K562 (cell line): ENCODE measurements at regions not wholly inside any gene's neighbourhood (a gene's known extent, or its start where the extent isn't known, plus 50 kb on each side); places are given as distances from the start of the nearest gene placed in this dataset.

Experiments
- ATAC-seq: fragments of 200-7000 bp; cut with Tn5 transposase; 3 replicates; pipeline ENCODE4 v1.9.1; 2020; ENCODE audit warnings: moderate library complexity
- BruUV-seq: library from RNA; stranded (reverse); fragments of 400-500 nt; replicated peaks from 2 replicates; lab custom pipeline; 2021; lab: Mats Ljungman, UMichigan
- CTCF ChIA-PET: fragments of 300-600 bp; formaldehyde crosslinking; extraction: SDS; loops from one replicate; lab custom pipeline; 2021; ENCODE audit warnings: low intra/inter-chr PET ratio; lab: Yijun Ruan, JAX
- POLR2A ChIA-PET: fragments of 300-600, 350-650 bp; sonication (Branson Sonifier 250); formaldehyde crosslinking; extraction: SDS; loops from one replicate; lab custom pipeline; 2021; ENCODE audit warnings: antibody characterized with exemption, inconsistent platforms; lab: Yijun Ruan, JAX
- DNase-seq, 4 experiments: peaks; one replicate each; pipeline versions ENCODE4 v3.0.0 to v3.0.0-alpha.2; 2011 to 2018; ENCODE audit warnings: low spot score in 3 of 4, mixed read lengths in 3 of 4; ENCODE audit errors: extremely low read depth in 1 of 4
- FAIRE-seq: peaks from 2 replicates; lab custom pipeline; 2011; peaks lifted over from hg19 to GRCh38; lab: Jason Lieb, UNC
- H2AFZ ChIP-seq: 2 replicates; pipeline ENCODE4 v1.6.0; 2011; ENCODE audit warnings: low read depth, low read length, control low read depth, inconsistent platforms
- H3K27ac ChIP-seq: fragments of 200-600 bp; 3 replicates; pipeline ENCODE4 v1.8.0; 2011; ENCODE audit warnings: low read depth, mild to moderate bottlenecking, control low read depth, inconsistent platforms, low read length, moderate library complexity, mixed read lengths; ENCODE audit errors: extremely low read depth
- H3K27me3 ChIP-seq, 2 experiments: fragments of 300-600 bp in 1 of 2; 2 replicates in 1 of 2; 3 replicates in 1 of 2; pipeline versions ENCODE4 v1.6.0 to v1.8.0; 2011; ENCODE audit warnings: inconsistent platforms in 2 of 2, low read length in 2 of 2, mild to moderate bottlenecking in 1 of 2, mixed read lengths in 1 of 2, moderate library complexity in 1 of 2; ENCODE audit not compliant: control insufficient read depth in 2 of 2, insufficient read depth in 2 of 2
- H3K36me3 ChIP-seq: fragments of 300-600 bp; 3 replicates; pipeline ENCODE4 v1.8.0; 2011; ENCODE audit warnings: mild to moderate bottlenecking, low read length, inconsistent platforms; ENCODE audit not compliant: control insufficient read depth, insufficient read depth
- H3K4me1 ChIP-seq, 2 experiments: fragments of 200-600 bp in 1 of 2; replicated peaks in 1 of 2; 2 replicates in 1 of 2; 3 replicates in 1 of 2; pipeline versions ENCODE4 v1.5.1 to v1.8.0; 2011; ENCODE audit warnings: inconsistent platforms in 2 of 2, low read length in 2 of 2, mild to moderate bottlenecking in 1 of 2, mixed read lengths in 1 of 2, moderate library complexity in 1 of 2; ENCODE audit not compliant: control insufficient read depth in 2 of 2, insufficient read depth in 2 of 2
- H3K4me2 ChIP-seq: 2 replicates; pipeline ENCODE4 v1.6.1; 2011; ENCODE audit warnings: low read length, control low read depth, inconsistent platforms, mixed read lengths; ENCODE audit not compliant: insufficient read depth
- H3K4me3 ChIP-seq: fragments of 200-600 bp; sonication (generic), shearing (Covaris generic); 2 replicates; pipeline ENCODE4 v1.5.1; 2016; ENCODE audit warnings: control low read depth, inconsistent platforms
- H3K79me2 ChIP-seq: fragments of 200-600 bp; 3 replicates; pipeline ENCODE4 v1.8.0; 2011; ENCODE audit warnings: low read length, inconsistent platforms; ENCODE audit not compliant: control insufficient read depth, insufficient read depth
- H3K9ac ChIP-seq, 2 experiments: 2 replicates each; pipeline versions ENCODE4 v1.6.0 to v1.6.1; 2011; ENCODE audit warnings: low read depth in 2 of 2, low read length in 2 of 2, control low read depth in 1 of 2, inconsistent platforms in 1 of 2, mild to moderate bottlenecking in 1 of 2, mixed read lengths in 1 of 2; ENCODE audit not compliant: insufficient read depth in 1 of 2
- H3K9me1 ChIP-seq: one replicate; pipeline ENCODE4 v1.6.0; 2011; ENCODE audit warnings: inconsistent platforms, mild to moderate bottlenecking, low read length, moderate library complexity; ENCODE audit not compliant: control insufficient read depth, insufficient read depth
- H3K9me3 ChIP-seq: replicated peaks from 2 replicates; pipeline ENCODE4 v1.5.1; 2011; ENCODE audit warnings: low read depth, low read length, inconsistent platforms; ENCODE audit not compliant: control insufficient read depth, insufficient read depth
- H4K20me1 ChIP-seq: replicated peaks from 2 replicates; pipeline ENCODE4 v1.6.1; 2011; ENCODE audit warnings: low read length, inconsistent platforms, mixed read lengths; ENCODE audit not compliant: control insufficient read depth, insufficient read depth
- CBFA2T3 ChIP-seq: fragments of 450-650 bp; IDR thresholded peaks from 2 replicates; pipeline ENCODE4 v1.6.1; 2017
- CEBPB ChIP-seq: fragments of 450-650 bp; IDR thresholded peaks from 2 replicates; pipeline ENCODE4 v1.6.1; 2016; ENCODE audit warnings: missing genetic modification characterization, missing compliant biosample characterization
- CEBPG ChIP-seq, 3 experiments: fragments of 200-800 bp in 1 of 3; sonication (Bioruptor generic) in 1 of 3; sonication (generic) in 1 of 3; formaldehyde crosslinking in 1 of 3; IDR thresholded peaks in 2 of 3; conservative IDR thresholded peaks in 1 of 3; 2 replicates each; pipeline versions ENCODE4 v1.6.1 to v1.8.0; 2016 to 2022; ENCODE audit warnings: missing compliant biosample characterization in 2 of 3, missing genetic modification characterization in 2 of 3, mild to moderate bottlenecking in 1 of 3, missing genetic modification reagents in 1 of 3
- POLR2G ChIP-seq: fragments of 200-400 bp; formaldehyde crosslinking; IDR thresholded peaks from 2 replicates; pipeline ENCODE4 v1.6.1; 2017; ENCODE audit warnings: low read depth, mild to moderate bottlenecking, antibody characterized with exemption, low read length, moderate library complexity
- RAD21 ChIP-seq, 2 experiments: fragments of 250-450 bp in 1 of 2; fragments of 450-650 bp in 1 of 2; sonication (Bioruptor Pico) in 1 of 2; formaldehyde crosslinking in 1 of 2; IDR thresholded peaks in 1 of 2; conservative IDR thresholded peaks in 1 of 2; 2 replicates each; pipeline versions ENCODE4 v1.4.0 to v1.8.0; 2020 to 2022; ENCODE audit warnings: mild to moderate bottlenecking in 2 of 2, moderate library complexity in 1 of 2
- ZFP30 ChIP-seq: fragments of 250-450 bp; sonication (Bioruptor Pico); IDR thresholded peaks from 2 replicates; pipeline ENCODE4 v1.8.0; 2022; ENCODE audit warnings: moderate library complexity, mild to moderate bottlenecking, inconsistent platforms, borderline replicate concordance
- WGBS: fragments of 100-300 bp; shearing (Covaris generic); methylation state at CpG from one replicate; pipeline ENCODE4 v1.1.6; 2016; ENCODE audit warnings: low coverage, mixed read lengths; ENCODE audit not compliant: insufficient coverage; ENCODE audit errors: missing lambda C conversion rate; 5-methylcytosine and 5-hydroxymethylcytosine counted together
- in situ Hi-C: fragments of 300-500 bp; cut with MboI; formaldehyde crosslinking; loops from 4 replicates; pipeline ENCODE4 v1.15.0; 2018; ENCODE audit warnings: inconsistent platforms, mixed read lengths
- intact Hi-C: fragments of 100-400 bp; cut with micrococcal nuclease; formaldehyde crosslinking; loops from 2 replicates; pipeline ENCODE4 v1.14.2; 2022
- TF ChIP-seq, protein P1 (sequence below): fragments of 450-650 bp; formaldehyde crosslinking; IDR thresholded peaks from 2 replicates; pipeline ENCODE4 v1.4.0; 2020; ENCODE audit warnings: mild to moderate bottlenecking, moderate library complexity

- Histone ChIP-seq H3K4me1 (peaks cover 7 to 26% of the 10 kb centered on the region in 2 experiments), H3K79me2 (no peaks in the 10 kb centered on the region), H3K9me3 (no peaks in the 10 kb centered on the region), H3K9ac (peak overlapping the region in 1 of 2 experiments; percentile 17; a peak in 1 of 4 replicates), H2AFZ (peak overlapping the region; percentile 65; the same call in 1 of the 2 replicates), H4K20me1 (no peaks in the 10 kb centered on the region), H3K9me1 (no peaks in the 10 kb centered on the region), H3K4me2 (no peak overlapping the region; the same call in 1 of the 2 replicates), H3K27ac (peak overlapping the region; percentile 13; the same call in 2 of the 3 replicates), H3K4me3 (no peak overlapping the region), H3K36me3 (peaks cover 9% of the 10 kb centered on the region), H3K27me3 (no peaks in the 10 kb centered on the region)
- peak; percentile 85 for ATAC-seq
- in situ Hi-C loops (no loop called here), intact Hi-C loops (no loop called here)
- 22% methylated on average over 1 of the region's 1 CpG for WGBS
- TF ChIP-seq, protein P1, sequence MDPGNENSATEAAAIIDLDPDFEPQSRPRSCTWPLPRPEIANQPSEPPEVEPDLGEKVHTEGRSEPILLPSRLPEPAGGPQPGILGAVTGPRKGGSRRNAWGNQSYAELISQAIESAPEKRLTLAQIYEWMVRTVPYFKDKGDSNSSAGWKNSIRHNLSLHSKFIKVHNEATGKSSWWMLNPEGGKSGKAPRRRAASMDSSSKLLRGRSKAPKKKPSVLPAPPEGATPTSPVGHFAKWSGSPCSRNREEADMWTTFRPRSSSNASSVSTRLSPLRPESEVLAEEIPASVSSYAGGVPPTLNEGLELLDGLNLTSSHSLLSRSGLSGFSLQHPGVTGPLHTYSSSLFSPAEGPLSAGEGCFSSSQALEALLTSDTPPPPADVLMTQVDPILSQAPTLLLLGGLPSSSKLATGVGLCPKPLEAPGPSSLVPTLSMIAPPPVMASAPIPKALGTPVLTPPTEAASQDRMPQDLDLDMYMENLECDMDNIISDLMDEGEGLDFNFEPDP: no peak
- no peak for TF ChIP-seq RAD21 (CRISPR knock-in tag; conservative IDR thresholded peaks at IDR 0.05 in 1 of 2, IDR thresholded peaks at IDR 0.05 in 1 of 2)
- TF ChIP-seq POLR2G: no peak
- TF ChIP-seq CEBPG (CRISPR knock-in tag; IDR thresholded peaks at IDR 0.05): no peak; the same call in 1 of the 2 replicates
- TF ChIP-seq CEBPG (tag; conservative IDR thresholded peaks at IDR 0.05 in 1 of 2, IDR thresholded peaks at IDR 0.05 in 1 of 2): peak in 1 of 2 experiments; percentile 44; a peak in 1 of 4 replicates
- peak; percentile 64 for TF ChIP-seq CEBPB (tag)
- no peak for TF ChIP-seq ZFP30 (CRISPR knock-in tag)
- peak; percentile 70 for TF ChIP-seq CBFA2T3
- peak; percentile 46 to 62 (median 50) for DNase-seq
- BruUV-seq: no TSS peak
- CTCF ChIA-PET: no interaction called here
- FAIRE-seq: peak; percentile 19
- POLR2A ChIA-PET: interaction anchor here (1.2 to 3.5 kb wide), 2 partner anchors 10 to 62 kb away, joined by 3 to 21 read pairs; no protein-coding TSS in a partner anchor
Measured at GRCh38 chr15:96264351-96264798, 66.1 kb upstream of the NR2F2 start.
